Lower leg skin (tissue), 4 donors: ENCODE measurements at regions not wholly inside any gene's neighbourhood (a gene's known extent, or its start where the extent isn't known, plus 50 kb on each side); places are given as distances from the start of the nearest gene placed in this dataset.

ENCODE experiments used
- DNase-seq, 2 donors: peaks; one replicate each; pipeline ENCODE4 v3.0.0-alpha.2; 2019; ENCODE audit warnings: low spot score in 2 of 2
- H3K4me3 ChIP-seq: fragments of 200-600 bp; sonication (generic); 2 replicates; pipeline ENCODE4 v1.5.1; 2017; ENCODE audit warnings: mild to moderate bottlenecking, low read depth; ENCODE audit not compliant: poor library complexity, severe bottlenecking
- CTCF ChIP-seq, 3 donors: fragments of 450-650 bp; IDR thresholded peaks; one replicate each; pipeline ENCODE4 v1.5.1; 2016; ENCODE audit warnings: antibody characterized with exemption in 3 of 3, mild to moderate bottlenecking in 3 of 3, moderate library complexity in 2 of 3
- POLR2A ChIP-seq, 2 donors: fragments of 450-650 bp; IDR thresholded peaks; one replicate each; pipeline ENCODE4 v1.6.1; 2016 to 2017; ENCODE audit warnings: antibody characterized with exemption in 2 of 2, mild to moderate bottlenecking in 1 of 2, moderate library complexity in 1 of 2
- WGBS, 2 donors: methylation state at CpG; one replicate each; pipeline ENCODE4 v1.1.5; 2018; 5-methylcytosine and 5-hydroxymethylcytosine counted together
- intact Hi-C: fragments of 100-400 bp; cut with DNase I; formaldehyde crosslinking; loops from one replicate; pipeline ENCODE4 v1.15.0; 2023; ENCODE audit warnings: low total_unique reads

GRCh38 chr3:28042095-28042635 is 199.3 kb upstream of the CMC1 start:
- no peak for TF ChIP-seq POLR2A (IDR thresholded peaks at IDR 0.05)
- WGBS, 2 donors = 78 to 90% methylated on average over 2 of the region's 2 CpGs

GRCh38 chr3:28042707-28043106 is 198.7 kb upstream of the CMC1 start:
- no peak overlapping the region for H3K4me3 ChIP-seq
- intact Hi-C loops = no loop called here
- no peak for DNase-seq
- no peak for TF ChIP-seq POLR2A (IDR thresholded peaks at IDR 0.05)
- no peak for TF ChIP-seq CTCF (IDR thresholded peaks at IDR 0.05)
- 37 to 61% methylated on average over 1 of the region's 1 CpG for WGBS, 2 donors

More at GRCh38 chr3:28042095-28042635, 199.3 kb upstream of the CMC1 start:
- intact Hi-C loops = no loop called here
- DNase-seq = no peak
- H3K4me3 ChIP-seq = no peak overlapping the region

GRCh38 chr3:28050120-28050519 is 191.3 kb upstream of the CMC1 start:
- no peak overlapping the region for H3K4me3 ChIP-seq
- DNase-seq = no peak
- intact Hi-C loops = no loop called here
- WGBS, 2 donors = 65 to 69% methylated on average over 3 of the region's 3 CpGs
- TF ChIP-seq POLR2A (IDR thresholded peaks at IDR 0.05) (no peak), CTCF (IDR thresholded peaks at IDR 0.05) (no peak)

- intact Hi-C loops = no loop called here
- DNase-seq = no peak
- TF ChIP-seq POLR2A (IDR thresholded peaks at IDR 0.05) = no peak
- no peak for TF ChIP-seq CTCF (IDR thresholded peaks at IDR 0.05)
- H3K4me3 ChIP-seq = no peak overlapping the region
- 54 to 68% methylated on average over 2 of the region's 2 CpGs for WGBS, 2 donors
These were observed 190.5 kb upstream of the CMC1 start for GRCh38 chr3:28050885-28051284.

GRCh38 chr3:28053759-28054158 is 187.7 kb upstream of the CMC1 start:
- H3K4me3 ChIP-seq = no peak overlapping the region
- WGBS, 2 donors = 29 to 30% methylated on average over 1 of the region's 1 CpG
- DNase-seq = no peak
- intact Hi-C loops = no loop called here
- TF ChIP-seq CTCF (IDR thresholded peaks at IDR 0.05) (no peak), POLR2A (IDR thresholded peaks at IDR 0.05) (no peak)

- H3K4me3 ChIP-seq = no peak overlapping the region
- DNase-seq = no peak
- intact Hi-C loops = no loop called here
- 71 to 72% methylated on average over 2 of the region's 2 CpGs for WGBS, 2 donors
- TF ChIP-seq POLR2A (IDR thresholded peaks at IDR 0.05) (no peak), CTCF (IDR thresholded peaks at IDR 0.05) (no peak)
These were observed 184.6 kb upstream of the CMC1 start for GRCh38 chr3:28056806-28057205.
